Fibroblast of pulmonary artery (primary cell): ENCODE measurements at regions not wholly inside any gene's neighbourhood (a gene's known extent, or its start where the extent isn't known, plus 50 kb on each side); places are given as distances from the start of the nearest gene placed in this dataset.

ENCODE experiments used
- DNase-seq: peaks from one replicate; pipeline ENCODE4 v3.0.0-alpha.2; 2010; ENCODE audit warnings: low read depth
- H3K4me3 ChIP-seq: replicated peaks from 2 replicates; pipeline ENCODE4 v1.5.1; 2011; ENCODE audit warnings: low read depth, mild to moderate bottlenecking, control low read depth, low read length, moderate library complexity
- CTCF ChIP-seq: IDR thresholded peaks from 2 replicates; pipeline ENCODE4 v1.5.1; 2011; ENCODE audit warnings: mild to moderate bottlenecking, control low read depth, low read length, inconsistent platforms; ENCODE audit errors: missing control alignments

- peak; percentile 95 for DNase-seq
- TF ChIP-seq CTCF: no peak
Observed at GRCh38 chr2:39504790-39505335, 67.8 kb upstream of the MAP4K3 start.

GRCh38 chr2:39506215-39506614 is 69.1 kb upstream of the MAP4K3 start:
- no peak overlapping the region for H3K4me3 ChIP-seq
- TF ChIP-seq CTCF: no peak
- DNase-seq: no peak

More at GRCh38 chr2:39504790-39505335, 67.8 kb upstream of the MAP4K3 start:
- H3K4me3 ChIP-seq: no peak overlapping the region

- H3K4me3 ChIP-seq: no peak overlapping the region
- no peak for TF ChIP-seq CTCF
- DNase-seq: peak; percentile 52
Observed at GRCh38 chr2:39508198-39508597, 71.1 kb upstream of the MAP4K3 start.

- no peak for TF ChIP-seq CTCF
- no peak for DNase-seq
- H3K4me3 ChIP-seq: no peak overlapping the region
Observed at GRCh38 chr2:39510140-39510539, 73.1 kb upstream of the MAP4K3 start.

- TF ChIP-seq CTCF: no peak
- no peak for DNase-seq
- H3K4me3 ChIP-seq: no peak overlapping the region
Observed at GRCh38 chr2:39511219-39511604, 74.1 kb upstream of the MAP4K3 start.

- DNase-seq: no peak
- H3K4me3 ChIP-seq: no peak overlapping the region
- TF ChIP-seq CTCF: no peak
Observed at GRCh38 chr2:39511605-39512433, 74.7 kb upstream of the MAP4K3 start.
